Activated naive CD4-positive, alpha-beta T cell treated with anti-CD3 and anti-CD28 coated beads, Interleukin-2, amount 50 U/mL, for 24 hours (primary cell): ENCODE measurements at regions not wholly inside any gene's neighbourhood (a gene's known extent, or its start where the extent isn't known, plus 50 kb on each side); places are given as distances from the start of the nearest gene placed in this dataset.

Experiments used
- H3K27ac Mint-ChIP-seq: one replicate; pipeline ENCODE4 v1.8.0; 2021; ENCODE audit warnings: mild to moderate bottlenecking, mixed read lengths
- H3K27me3 Mint-ChIP-seq: one replicate; pipeline ENCODE4 v1.8.0; 2021; ENCODE audit warnings: mixed read lengths
- H3K36me3 Mint-ChIP-seq: one replicate; pipeline ENCODE4 v1.8.0; 2021; ENCODE audit warnings: mixed read lengths
- H3K4me1 Mint-ChIP-seq: one replicate; pipeline ENCODE4 v1.8.0; 2021; ENCODE audit warnings: mixed read lengths
- H3K4me3 Mint-ChIP-seq: one replicate; pipeline ENCODE4 v1.8.0; 2021; ENCODE audit warnings: mild to moderate bottlenecking, mixed read lengths
- H3K9me3 Mint-ChIP-seq: one replicate; pipeline ENCODE4 v1.8.0; 2021; ENCODE audit warnings: mixed read lengths

DNA sequence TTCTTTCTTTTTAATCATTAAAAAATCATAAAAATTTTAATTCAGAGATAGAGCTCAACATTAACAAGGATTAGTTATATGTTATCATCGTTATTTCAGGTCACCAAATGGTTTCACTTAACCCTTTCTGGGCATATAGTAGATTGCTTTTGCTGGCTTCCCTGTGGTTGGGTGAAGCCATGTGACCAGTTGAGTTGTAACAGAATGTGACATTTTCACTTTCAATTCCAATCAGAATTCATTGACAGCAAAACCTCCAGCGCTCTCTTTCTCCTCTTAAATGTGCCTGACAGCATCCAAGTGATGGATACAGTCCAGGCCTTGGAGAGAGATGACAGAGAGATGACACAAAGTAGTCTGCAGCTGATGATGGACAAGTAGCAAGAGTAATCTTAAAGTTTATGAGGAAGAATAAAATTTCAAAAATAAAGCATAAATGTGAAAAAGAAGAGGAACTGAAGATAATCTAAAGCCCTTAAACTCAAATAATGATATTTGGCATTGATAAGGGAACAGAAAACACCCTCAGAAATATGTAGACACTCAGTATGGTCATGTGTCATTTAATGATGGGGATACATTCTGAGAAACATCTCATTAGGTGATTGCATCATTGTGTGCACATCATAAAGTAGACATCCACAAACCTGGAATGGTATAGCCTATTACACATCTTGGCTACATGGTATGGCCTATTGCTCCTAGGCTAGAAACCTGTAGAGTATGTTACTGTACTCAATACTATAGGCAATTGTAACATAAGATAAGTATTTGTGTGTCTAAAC lies 92.3 kb upstream of the QRFPR start:
- no peak overlapping the region for H3K4me3 Mint-ChIP-seq
- no peak overlapping the region for H3K27ac Mint-ChIP-seq
- H3K27me3 Mint-ChIP-seq = peaks cover under 1% of the 10 kb centered on the region
- H3K4me1 Mint-ChIP-seq = no peaks in the 10 kb centered on the region
- H3K9me3 Mint-ChIP-seq = peaks cover 5% of the 10 kb centered on the region
- peaks cover 2% of the 10 kb centered on the region for H3K36me3 Mint-ChIP-seq

DNA sequence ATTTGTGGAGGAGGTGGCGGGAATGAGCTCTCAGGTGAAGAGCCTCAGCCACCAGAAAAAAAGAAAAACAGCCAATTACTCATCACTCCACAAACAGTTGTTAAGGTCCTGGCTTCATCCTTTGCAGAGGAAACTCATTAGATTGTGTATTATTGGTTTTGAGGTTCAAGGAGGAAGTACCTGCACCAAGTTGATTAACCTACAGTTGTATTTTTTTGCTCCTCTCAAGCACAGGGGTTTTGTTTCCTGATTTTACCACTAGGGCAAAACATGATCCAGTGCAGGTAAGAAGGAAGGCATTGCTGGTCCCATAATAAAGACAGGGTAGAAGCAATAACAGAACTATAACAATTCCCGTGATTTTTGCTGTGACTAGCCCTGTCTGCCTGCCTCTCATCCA lies 84.0 kb upstream of the QRFPR start:
- H3K4me1 Mint-ChIP-seq = no peaks in the 10 kb centered on the region
- peaks cover 3% of the 10 kb centered on the region for H3K36me3 Mint-ChIP-seq
- no peak overlapping the region for H3K4me3 Mint-ChIP-seq
- H3K27ac Mint-ChIP-seq = no peak overlapping the region
- H3K27me3 Mint-ChIP-seq = peaks cover 21% of the 10 kb centered on the region
- H3K9me3 Mint-ChIP-seq = peaks cover 10% of the 10 kb centered on the region

DNA sequence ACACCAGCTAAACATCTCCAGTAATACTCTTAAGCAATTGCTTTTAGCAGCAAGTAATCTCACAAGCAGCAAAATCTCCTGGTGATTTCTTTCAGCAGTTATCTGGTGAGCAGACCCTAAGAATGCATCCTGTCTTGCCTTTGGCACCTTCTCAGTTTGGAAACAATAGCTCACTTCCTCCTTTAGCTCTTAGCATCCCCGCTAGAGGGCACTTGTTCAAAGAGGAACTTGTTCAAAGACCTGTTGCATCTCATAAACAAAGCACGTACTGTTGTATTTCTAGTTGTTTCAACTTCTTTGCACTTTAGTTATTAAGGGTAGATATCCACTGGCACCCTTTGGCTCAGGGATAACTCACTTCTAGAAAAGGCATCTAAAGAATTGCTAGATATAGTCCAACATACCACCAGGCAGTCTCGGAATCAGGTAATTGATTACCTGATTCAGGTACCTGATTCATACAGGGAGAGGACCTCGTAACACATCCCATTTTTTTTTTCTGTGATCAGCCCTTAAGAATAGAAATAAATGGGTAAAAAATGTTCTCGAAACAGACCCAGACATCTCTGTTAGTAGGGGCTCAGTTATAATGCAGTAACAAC lies 81.9 kb upstream of the QRFPR start:
- peaks cover 5% of the 10 kb centered on the region for H3K9me3 Mint-ChIP-seq
- H3K27ac Mint-ChIP-seq = no peak overlapping the region
- H3K27me3 Mint-ChIP-seq = peaks cover 25% of the 10 kb centered on the region
- no peak overlapping the region for H3K4me3 Mint-ChIP-seq
- H3K36me3 Mint-ChIP-seq = no peaks in the 10 kb centered on the region
- H3K4me1 Mint-ChIP-seq = no peaks in the 10 kb centered on the region

DNA sequence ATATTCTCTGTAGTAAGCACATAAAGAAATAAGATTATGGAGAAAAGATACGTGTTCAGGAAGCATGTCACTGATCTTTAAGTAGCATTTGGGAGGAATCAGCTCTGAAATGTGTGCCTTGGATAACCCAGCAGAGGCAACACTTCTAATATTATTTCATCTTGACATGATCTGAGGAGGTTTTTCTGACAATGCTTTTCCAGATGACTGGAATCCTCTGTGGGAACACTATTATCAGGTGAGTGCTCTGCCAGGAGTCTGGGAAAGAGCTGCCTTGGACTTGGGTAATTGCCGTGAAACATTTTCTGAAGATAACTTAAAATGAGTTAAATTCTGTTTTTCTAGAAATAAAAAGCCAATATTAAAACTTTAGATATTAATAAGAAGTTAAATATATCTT lies 78.2 kb upstream of the QRFPR start:
- Mint-ChIP-seq H3K36me3 (no peaks in the 10 kb centered on the region), H3K4me3 (no peak overlapping the region), H3K27ac (no peak overlapping the region), H3K27me3 (peaks cover 13% of the 10 kb centered on the region), H3K4me1 (no peaks in the 10 kb centered on the region), H3K9me3 (no peaks in the 10 kb centered on the region)

DNA sequence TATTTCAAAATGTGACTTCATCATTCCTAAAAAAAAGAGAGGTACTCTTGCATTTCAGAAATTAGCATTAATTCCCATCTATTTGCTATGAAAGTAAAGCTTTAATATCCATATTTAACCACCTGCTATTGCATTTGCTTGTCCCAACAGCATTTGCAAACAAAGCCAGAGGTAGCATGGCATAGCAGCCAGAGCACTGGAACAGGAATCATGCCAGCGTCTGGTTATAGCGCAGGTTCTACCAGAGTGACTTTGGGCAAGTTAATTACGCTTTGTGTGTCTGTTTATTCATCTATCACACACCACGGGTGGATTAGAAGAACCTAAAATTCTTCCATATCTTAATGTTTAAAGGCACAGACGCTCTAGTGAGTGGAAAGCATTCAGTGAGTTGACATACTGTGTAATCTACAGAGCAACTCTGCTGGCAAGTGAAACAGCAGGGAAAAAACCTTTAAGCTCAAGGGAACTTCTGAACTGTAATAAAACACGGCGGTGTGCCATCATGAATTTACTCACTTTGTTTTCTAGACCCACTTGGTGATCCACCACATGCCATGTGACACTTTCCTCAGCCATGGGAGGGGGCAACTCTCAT lies 76.6 kb upstream of the QRFPR start:
- H3K27ac Mint-ChIP-seq = no peak overlapping the region
- no peaks in the 10 kb centered on the region for H3K36me3 Mint-ChIP-seq
- H3K9me3 Mint-ChIP-seq = no peaks in the 10 kb centered on the region
- no peak overlapping the region for H3K4me3 Mint-ChIP-seq
- H3K27me3 Mint-ChIP-seq = peaks cover 11% of the 10 kb centered on the region
- no peaks in the 10 kb centered on the region for H3K4me1 Mint-ChIP-seq

DNA sequence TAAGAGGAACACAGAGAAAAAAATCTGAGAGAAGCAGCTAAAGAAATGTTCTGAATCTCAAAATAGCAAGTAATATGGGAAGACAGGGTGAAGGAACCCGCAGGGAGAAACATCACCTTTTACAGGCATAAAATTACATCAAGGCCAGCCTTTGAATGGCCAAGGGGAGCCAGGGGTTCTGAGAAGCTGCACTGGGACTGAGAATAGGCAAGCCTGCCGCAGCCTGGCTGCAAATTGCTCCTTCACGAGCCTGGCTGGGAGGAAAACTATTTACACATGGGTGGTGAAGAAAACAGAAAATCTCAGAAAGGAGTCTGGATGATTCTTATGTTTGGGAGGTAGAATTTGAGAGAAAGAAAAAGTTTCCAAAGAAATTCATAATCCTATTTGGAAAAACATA lies 74.5 kb upstream of the QRFPR start:
- Mint-ChIP-seq H3K4me3 (no peak overlapping the region), H3K4me1 (no peaks in the 10 kb centered on the region), H3K36me3 (no peaks in the 10 kb centered on the region), H3K27me3 (peaks cover 12% of the 10 kb centered on the region), H3K9me3 (no peaks in the 10 kb centered on the region), H3K27ac (no peak overlapping the region)

DNA sequence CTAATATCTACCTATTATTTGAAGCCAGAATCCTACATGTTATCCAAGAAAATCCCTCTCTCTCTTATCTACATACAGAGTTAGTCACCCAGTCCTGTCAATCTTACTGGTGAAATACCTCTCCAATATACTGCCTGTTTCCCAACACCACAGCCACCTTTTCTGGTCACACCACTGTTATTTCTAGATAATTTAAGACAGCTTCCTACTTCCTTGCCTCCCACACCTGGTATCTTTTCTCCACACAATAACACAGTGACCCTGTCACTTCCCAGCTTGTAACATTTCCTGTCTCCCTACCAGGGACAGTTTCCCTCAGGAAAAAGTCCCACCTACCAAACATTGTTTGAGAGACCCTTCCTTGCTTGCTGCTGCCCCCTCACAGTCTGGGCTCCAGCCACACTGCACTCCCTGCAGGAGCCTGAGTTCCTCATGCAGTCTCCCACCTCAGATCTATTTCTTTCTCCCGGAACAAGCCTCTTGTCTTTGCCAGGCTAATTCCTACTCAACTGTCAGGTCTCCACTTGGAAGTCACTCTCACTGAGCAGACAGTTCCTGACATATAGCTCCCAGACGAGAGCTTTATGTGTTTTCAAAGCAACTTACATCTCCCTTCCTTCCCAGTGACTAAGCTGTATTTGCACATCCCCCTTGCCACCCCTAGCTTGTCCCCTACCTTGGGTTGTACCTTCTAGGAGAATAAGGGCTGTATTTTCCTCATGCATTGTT lies 73.6 kb upstream of the QRFPR start:
- Mint-ChIP-seq H3K36me3 (no peaks in the 10 kb centered on the region), H3K27me3 (peaks cover 13% of the 10 kb centered on the region), H3K4me3 (no peak overlapping the region), H3K27ac (no peak overlapping the region), H3K9me3 (no peaks in the 10 kb centered on the region), H3K4me1 (no peaks in the 10 kb centered on the region)

DNA sequence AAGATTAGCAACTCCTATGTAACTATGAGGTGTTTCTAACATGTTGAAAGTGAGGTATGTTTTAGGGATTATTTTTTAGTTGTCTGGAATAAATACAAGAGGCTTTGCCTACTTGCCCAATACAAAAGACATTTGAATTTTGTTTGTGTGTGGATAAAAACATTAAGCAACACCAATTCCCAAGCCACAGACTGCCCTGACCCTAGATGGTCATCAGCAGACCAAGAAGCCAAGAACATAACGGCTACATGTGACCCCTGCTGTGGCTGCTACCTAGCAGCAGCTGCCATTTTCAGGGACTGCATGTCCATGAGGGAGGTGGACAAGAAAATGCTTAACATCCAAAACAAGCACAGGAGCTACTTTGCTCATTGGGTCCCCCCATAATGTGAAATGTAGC lies 70.5 kb upstream of the QRFPR start:
- Mint-ChIP-seq H3K27ac (no peak overlapping the region), H3K9me3 (no peaks in the 10 kb centered on the region), H3K27me3 (peaks cover 9% of the 10 kb centered on the region), H3K4me3 (no peak overlapping the region), H3K36me3 (no peaks in the 10 kb centered on the region), H3K4me1 (no peaks in the 10 kb centered on the region)

DNA sequence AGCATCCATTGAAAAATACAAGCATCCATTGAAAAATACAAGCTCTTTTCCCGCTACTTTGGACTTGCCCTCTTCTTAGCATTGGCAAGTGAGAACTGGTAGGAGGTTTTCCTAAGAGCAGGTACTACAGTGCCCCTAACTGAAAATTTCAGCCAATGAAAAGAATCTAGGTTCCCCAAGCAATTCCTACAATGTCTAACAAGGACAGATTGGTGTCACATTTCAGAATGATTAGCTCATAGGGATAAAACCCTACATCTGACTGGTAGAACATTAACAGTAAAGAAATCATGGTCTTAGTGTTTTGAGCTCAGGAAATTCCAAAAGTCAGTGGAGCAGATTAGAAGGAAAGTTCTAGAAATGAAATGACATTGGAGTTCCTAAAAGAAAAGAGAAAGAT lies 68.6 kb upstream of the QRFPR start:
- Mint-ChIP-seq H3K4me1 (no peaks in the 10 kb centered on the region), H3K4me3 (no peak overlapping the region), H3K36me3 (no peaks in the 10 kb centered on the region), H3K27ac (no peak overlapping the region), H3K27me3 (peaks cover 8% of the 10 kb centered on the region), H3K9me3 (no peaks in the 10 kb centered on the region)

DNA sequence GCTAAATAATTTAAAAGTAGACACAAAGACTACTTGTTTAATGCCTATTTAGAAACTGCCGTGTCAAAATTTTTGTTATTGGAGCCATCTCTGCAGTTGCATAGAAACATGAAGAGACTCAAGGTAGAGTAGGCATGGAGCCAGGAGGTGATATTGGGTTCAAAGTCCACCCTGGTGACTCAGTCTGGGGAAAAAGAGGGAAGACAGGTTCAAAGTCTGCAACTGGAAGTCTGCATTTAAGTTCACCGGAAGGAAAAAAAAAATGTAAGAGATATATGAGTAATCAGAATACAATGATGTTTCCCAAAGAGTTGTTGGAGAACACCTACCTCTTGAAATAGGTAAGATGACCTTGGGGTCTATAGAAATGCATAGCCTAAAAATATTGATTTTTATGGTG lies 67.4 kb upstream of the QRFPR start:
- no peaks in the 10 kb centered on the region for H3K9me3 Mint-ChIP-seq
- H3K27ac Mint-ChIP-seq = no peak overlapping the region
- H3K36me3 Mint-ChIP-seq = no peaks in the 10 kb centered on the region
- H3K27me3 Mint-ChIP-seq = peaks cover 8% of the 10 kb centered on the region
- no peaks in the 10 kb centered on the region for H3K4me1 Mint-ChIP-seq
- H3K4me3 Mint-ChIP-seq = no peak overlapping the region

DNA sequence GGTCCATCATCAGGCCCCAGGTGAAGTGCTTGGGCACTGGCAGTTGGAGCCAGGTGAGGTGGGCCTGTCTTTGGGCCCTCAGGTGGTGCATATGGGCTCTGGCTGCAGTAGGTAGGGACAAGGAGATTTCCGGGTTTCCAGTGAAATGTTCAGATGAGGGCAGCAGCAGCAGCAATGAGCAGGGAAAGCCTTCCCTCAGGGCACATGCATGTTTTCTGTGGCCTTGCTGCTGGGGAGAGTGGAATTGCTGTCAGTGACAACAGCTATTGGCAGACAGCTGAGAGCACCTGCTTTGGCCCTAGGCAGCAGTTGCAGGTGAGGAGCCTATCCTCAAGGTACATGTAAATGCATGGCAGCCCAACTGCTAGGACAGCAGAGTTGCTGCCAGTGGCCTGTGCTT lies 58.9 kb upstream of the QRFPR start:
- no peak overlapping the region for H3K27ac Mint-ChIP-seq
- H3K27me3 Mint-ChIP-seq = peaks cover 8% of the 10 kb centered on the region
- peaks cover 27% of the 10 kb centered on the region for H3K9me3 Mint-ChIP-seq
- no peak overlapping the region for H3K4me3 Mint-ChIP-seq
- peaks cover 1% of the 10 kb centered on the region for H3K36me3 Mint-ChIP-seq
- no peaks in the 10 kb centered on the region for H3K4me1 Mint-ChIP-seq
